GM20000 (cell line): ENCODE measurements at regions not wholly inside any gene's neighbourhood (a gene's known extent, or its start where the extent isn't known, plus 50 kb on each side); places are given as distances from the start of the nearest gene placed in this dataset.
"Not testable (repeated sequence)": the region's sequence is repeated elsewhere in the genome, so short reads cannot be mapped to it uniquely, and the experiment has no call there.

Source experiments
- DNase-seq: peaks from one replicate; pipeline ENCODE4 v3.0.0; 2012; ENCODE audit warnings: low spot score
- CTCF ChIP-seq: IDR thresholded peaks from 2 replicates; pipeline ENCODE4 v1.5.1; 2012; ENCODE audit warnings: mild to moderate bottlenecking, control low read depth; ENCODE audit errors: extremely low read depth, missing control alignments

DNA sequence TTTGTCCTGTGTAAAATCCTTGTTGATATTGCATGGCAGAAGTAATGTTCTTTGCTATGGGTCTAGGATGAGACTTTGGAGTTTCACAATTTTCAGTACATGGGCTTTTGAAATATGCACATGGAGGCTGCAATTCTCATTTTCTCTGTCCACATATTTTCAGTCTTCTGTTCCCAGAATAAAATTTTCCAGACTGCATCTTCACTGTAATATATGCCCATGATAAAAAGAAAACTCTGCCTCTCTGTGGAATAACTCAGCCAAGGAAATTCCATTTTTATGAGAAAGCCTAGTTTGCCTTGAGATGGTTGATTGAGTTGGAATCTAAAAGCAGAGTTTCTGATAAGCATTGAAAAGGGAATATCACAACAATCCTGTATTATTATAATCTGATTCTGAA, 601.4 kb upstream of the AADAT start:
- no peak for TF ChIP-seq CTCF
- no peak for DNase-seq

DNA sequence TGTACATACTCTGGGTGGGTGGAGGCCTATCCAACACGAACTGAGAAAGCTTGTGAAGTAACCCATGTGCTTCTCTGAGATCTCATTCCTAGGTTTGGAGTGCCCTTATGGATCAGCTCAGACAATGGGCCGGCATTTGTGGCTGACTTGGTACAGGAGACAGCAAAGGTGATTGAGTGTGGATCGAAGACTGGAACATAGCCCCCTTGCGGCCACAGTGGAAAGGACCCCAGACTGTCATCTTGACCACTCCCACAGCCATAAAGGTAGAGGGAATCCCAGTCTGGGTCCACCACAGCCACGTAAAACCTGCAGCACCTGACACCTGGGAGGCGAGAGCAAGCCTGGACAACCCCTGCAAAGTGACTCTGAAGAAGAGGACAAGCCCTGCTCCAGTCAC, 598.0 kb upstream of the AADAT start:
- DNase-seq, result no peak

DNA sequence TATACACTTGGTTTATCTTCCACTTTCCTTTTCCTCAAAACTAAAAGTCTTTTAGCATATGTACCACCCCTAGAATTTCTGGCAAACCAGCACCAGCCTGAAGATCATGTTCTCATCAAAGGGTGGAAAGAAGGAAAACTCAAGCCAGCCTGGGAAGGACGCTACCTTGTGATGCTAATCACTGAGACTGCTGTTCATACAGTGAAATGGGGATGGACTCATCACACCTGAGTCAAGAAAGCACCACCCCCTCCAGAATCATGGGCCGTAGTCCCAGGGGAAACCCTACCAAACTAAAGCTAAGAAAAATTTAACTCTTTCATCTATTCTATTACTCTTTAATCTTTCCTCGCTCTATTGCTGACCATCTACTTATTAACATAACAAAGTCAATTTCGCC, 595.9 kb upstream of the AADAT start:
- DNase-seq, result not testable (repeated sequence)

More for the DNA sequence above, 598.0 kb upstream of the AADAT start:
- no peak for TF ChIP-seq CTCF

DNA sequence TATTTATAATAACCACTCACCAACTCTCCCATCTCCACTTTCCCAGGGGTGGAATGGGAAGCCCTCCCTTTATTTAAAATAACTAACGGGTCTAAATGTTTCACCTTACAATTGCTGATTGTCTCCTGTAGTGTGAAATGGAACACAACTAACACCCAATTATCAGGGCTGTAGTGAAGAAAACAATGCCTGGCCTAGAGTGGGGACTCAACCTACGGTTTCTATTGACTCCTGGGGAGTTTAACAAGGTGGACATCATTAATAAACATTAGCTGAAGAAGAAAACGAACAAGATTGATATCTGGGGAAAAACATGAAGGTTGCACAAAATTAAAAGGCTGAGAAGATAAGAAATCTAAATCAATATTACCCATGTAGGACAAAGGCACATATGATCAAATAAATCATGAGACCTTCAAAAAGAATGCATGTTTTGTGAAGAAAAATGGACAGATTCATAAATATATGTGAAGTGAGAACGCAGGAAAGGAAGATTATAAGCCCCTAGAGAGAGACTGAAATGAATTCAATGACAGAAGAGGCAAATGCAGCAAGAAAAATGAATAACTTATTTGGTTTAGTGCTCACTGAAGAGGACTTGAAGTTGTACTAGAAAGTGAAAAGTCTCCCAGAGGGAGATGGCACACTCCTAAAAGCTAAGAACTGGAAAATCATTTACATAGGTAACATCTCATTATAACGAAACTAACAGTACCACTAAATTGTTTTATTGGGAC, 593.0 kb upstream of the AADAT start:
- no peak for TF ChIP-seq CTCF
- DNase-seq, result no peak

GRCh38 chr4:170682087-170682486, 592.3 kb upstream of the AADAT start:
- DNase-seq, result not testable (repeated sequence)

DNA sequence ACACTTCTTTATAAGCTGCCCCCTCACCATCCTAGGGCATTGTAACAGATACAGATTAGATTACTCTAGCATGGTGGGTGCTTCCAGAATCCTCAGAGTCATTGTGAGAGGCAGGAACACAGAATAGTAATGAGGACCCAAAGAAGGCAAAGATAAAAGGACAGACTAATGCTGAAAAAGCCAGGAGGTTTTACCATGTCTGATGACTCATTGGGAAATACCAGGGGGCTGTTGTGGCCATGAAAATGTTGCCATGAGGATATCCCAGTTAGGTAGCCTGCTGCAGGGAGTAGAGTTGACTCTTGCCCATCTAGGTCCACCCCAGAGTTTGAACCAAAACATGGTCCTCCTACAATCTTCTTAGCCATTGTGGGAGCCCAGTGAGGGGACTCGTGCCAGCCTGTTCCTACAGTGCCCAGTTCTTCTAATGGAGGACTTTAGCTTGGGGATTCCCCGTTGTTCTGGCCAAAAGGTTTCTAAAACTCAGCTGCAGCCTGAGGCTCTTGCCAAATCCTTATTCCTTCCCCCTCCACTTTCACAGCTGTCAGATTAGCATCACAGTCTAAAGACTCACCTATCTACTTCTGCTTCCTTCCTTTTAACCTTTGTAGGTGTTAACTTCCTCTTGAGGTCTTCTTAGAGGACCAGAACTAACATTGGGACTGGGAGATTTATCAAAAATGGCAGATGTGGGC, 586.0 kb upstream of the AADAT start:
- TF ChIP-seq CTCF, result no peak
- no peak for DNase-seq

- DNase-seq, result no peak
- no peak for TF ChIP-seq CTCF
These were observed 584.4 kb upstream of the AADAT start for GRCh38 chr4:170674176-170674575.

DNA sequence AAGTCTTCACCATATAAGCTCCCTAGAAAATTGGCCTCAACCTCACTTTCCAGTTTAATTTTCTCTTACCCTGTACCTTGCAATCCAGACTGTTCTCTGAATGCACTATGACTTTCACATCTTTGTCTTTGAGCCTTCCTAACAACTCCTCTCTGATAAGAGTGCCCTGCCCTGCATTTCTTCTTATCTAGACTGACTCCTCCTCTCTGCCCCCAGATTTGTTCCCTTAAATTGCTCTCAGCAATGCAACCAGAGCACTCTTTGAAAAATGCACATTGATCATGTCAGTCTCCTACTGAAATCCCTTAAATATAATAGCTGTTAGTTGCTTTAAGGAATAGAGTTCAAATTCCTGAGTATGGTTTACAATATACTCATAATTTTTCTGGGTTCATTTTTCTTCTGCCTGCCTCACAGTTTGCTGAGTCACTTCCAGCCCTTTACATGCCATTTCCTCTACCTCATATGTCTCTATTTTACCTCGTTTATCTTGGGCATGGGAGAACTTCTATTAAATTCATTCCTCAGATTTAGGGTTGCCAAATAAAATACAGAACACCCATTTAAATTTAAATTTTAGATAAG, 582.7 kb upstream of the AADAT start:
- TF ChIP-seq CTCF, result no peak
- DNase-seq, result no peak
